Lower lobe of right lung (tissue), 2 donors: ENCODE measurements at regions not wholly inside any gene's neighbourhood (a gene's known extent, or its start where the extent isn't known, plus 50 kb on each side); places are given as distances from the start of the nearest gene placed in this dataset.

Experiments
- ATAC-seq, 2 donors: fragments of 200-7000 bp; cut with Tn5 transposase; one replicate each; pipeline ENCODE4 v1.9.1; 2020 to 2022; ENCODE audit warnings: mild to moderate bottlenecking in 2 of 2, moderate library complexity in 2 of 2
- DNase-seq: peaks from one replicate; pipeline ENCODE4 v3.0.0-alpha.2; 2020
- H3K27ac ChIP-seq: fragments of 200-600 bp; one replicate; pipeline ENCODE4 v1.8.0; 2022
- H3K27me3 ChIP-seq: fragments of 200-600 bp; one replicate; pipeline ENCODE4 v1.8.0; 2022; ENCODE audit warnings: low read depth
- H3K36me3 ChIP-seq: fragments of 200-600 bp; one replicate; pipeline ENCODE4 v1.8.0; 2022; ENCODE audit warnings: mild to moderate bottlenecking
- H3K4me1 ChIP-seq: fragments of 200-600 bp; one replicate; pipeline ENCODE4 v1.8.0; 2022
- H3K4me3 ChIP-seq: fragments of 200-600 bp; one replicate; pipeline ENCODE4 v1.8.0; 2022; ENCODE audit warnings: mild to moderate bottlenecking
- H3K9me3 ChIP-seq: fragments of 200-600 bp; one replicate; pipeline ENCODE4 v1.8.0; 2022
- intact Hi-C: fragments of 100-400 bp; cut with DNase I; formaldehyde crosslinking; loops from one replicate; pipeline ENCODE4 v1.11.0; 2022
- TF ChIP-seq, protein P1 (sequence below): fragments of 200-600 bp; IDR thresholded peaks from one replicate; pipeline ENCODE4 v1.8.0; 2022; ENCODE audit warnings: antibody characterized with exemption, mild to moderate bottlenecking
- donor health status: DM: no; HTN: yes; CAD: no; lungs with severe emphysema.

DNA sequence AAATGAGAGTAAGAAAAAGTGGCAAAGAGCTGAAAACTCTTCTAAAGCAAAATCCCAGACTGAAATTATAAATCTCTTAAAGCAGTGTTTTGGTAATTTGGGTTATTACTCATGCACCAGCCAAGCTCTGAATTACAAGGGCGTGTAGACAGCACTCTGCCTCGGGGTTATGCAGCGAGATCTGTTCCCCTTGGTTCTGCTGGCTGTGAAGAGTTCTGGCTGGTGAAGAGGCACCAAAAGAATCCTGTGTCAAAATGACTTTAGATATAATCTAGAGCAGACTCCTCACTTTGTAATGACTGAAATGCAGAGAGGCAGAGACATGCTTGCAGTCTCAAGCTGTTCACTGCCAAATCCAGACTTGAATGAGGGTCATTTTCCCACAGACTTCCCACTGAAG lies 461.8 kb upstream of the CXADR start:
- DNase-seq = no peak

DNA sequence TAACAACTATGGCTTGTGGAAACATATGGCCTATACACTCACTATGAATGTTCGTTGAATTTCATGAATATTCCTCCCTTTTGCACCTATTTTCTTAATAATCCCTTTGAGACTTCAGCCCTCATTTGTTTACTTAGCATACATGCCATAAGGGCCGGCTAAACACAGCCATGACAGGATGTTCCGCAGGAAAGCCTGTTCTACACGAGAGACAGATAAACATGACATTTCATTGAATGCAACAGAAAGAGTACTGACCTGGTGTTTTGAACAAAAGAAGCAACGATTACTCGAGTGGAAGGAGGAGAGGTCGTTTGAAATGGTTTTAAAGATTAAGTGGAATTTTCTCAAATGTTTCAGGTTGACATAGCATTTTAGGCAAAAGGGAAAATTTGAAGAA lies 459.5 kb upstream of the CXADR start:
- Histone ChIP-seq H3K27ac (no peak overlapping the region), H3K36me3 (no peaks in the 10 kb centered on the region), H3K27me3 (no peaks in the 10 kb centered on the region), H3K4me3 (no peak overlapping the region), H3K9me3 (no peaks in the 10 kb centered on the region), H3K4me1 (no peaks in the 10 kb centered on the region)
- DNase-seq (no peak), ATAC-seq (no peak)
- TF ChIP-seq, protein P1, sequence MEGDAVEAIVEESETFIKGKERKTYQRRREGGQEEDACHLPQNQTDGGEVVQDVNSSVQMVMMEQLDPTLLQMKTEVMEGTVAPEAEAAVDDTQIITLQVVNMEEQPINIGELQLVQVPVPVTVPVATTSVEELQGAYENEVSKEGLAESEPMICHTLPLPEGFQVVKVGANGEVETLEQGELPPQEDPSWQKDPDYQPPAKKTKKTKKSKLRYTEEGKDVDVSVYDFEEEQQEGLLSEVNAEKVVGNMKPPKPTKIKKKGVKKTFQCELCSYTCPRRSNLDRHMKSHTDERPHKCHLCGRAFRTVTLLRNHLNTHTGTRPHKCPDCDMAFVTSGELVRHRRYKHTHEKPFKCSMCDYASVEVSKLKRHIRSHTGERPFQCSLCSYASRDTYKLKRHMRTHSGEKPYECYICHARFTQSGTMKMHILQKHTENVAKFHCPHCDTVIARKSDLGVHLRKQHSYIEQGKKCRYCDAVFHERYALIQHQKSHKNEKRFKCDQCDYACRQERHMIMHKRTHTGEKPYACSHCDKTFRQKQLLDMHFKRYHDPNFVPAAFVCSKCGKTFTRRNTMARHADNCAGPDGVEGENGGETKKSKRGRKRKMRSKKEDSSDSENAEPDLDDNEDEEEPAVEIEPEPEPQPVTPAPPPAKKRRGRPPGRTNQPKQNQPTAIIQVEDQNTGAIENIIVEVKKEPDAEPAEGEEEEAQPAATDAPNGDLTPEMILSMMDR = no peak
- intact Hi-C loops = no loop called here

More for the DNA sequence above, 461.8 kb upstream of the CXADR start:
- H3K36me3 ChIP-seq = no peaks in the 10 kb centered on the region
- no peaks in the 10 kb centered on the region for H3K4me1 ChIP-seq
- H3K27ac ChIP-seq = no peak overlapping the region
- intact Hi-C loops = no loop called here
- H3K27me3 ChIP-seq = no peaks in the 10 kb centered on the region
- TF ChIP-seq, protein P1 = no peak
- H3K9me3 ChIP-seq = no peaks in the 10 kb centered on the region
- ATAC-seq = no peak
- H3K4me3 ChIP-seq = no peak overlapping the region

DNA sequence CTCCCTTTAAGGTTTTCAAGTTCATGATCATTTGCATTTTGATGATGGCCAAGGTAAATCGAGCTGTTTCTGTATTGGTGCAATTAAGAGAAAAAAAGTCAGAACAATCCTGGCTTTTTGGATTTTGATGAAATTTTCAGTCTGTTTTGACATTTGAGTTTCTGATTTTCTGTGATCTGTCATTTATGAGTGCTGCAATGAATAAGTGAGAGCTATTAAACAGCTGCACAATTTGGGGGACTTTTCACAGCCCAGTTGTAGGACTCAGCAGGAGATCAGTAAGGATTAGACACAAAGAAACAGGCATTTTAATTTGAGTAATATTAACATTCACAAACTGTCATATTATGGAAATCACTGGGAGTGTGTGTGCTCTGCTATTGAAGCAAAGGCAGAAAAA lies 452.9 kb upstream of the CXADR start:
- H3K27ac ChIP-seq = no peak overlapping the region
- intact Hi-C loops = no loop called here
- no peaks in the 10 kb centered on the region for H3K4me1 ChIP-seq
- H3K27me3 ChIP-seq = no peaks in the 10 kb centered on the region
- H3K9me3 ChIP-seq = no peaks in the 10 kb centered on the region
- TF ChIP-seq, protein P1 = no peak
- H3K36me3 ChIP-seq = no peaks in the 10 kb centered on the region
- DNase-seq (no peak), ATAC-seq (no peak)
- no peak overlapping the region for H3K4me3 ChIP-seq

DNA sequence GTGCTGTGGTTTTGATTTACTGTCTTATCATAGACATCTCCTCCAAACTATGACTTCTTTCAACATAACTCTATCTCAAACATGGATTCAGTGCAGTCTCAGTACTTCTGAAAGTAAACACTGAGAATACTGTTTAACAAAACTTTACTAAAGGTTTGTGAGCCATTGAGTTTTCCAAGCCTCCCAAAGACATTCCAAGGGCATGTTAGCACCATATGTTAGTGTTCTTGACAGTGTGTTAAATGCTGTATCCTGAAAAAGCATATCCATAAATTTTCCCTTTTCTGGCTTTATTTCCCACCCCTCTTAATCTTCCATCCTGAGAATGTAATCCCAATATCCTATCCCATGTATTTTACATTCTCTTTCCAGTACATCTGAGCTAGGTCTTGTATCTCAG lies 446.8 kb upstream of the CXADR start:
- intact Hi-C loops = no loop called here

DNA sequence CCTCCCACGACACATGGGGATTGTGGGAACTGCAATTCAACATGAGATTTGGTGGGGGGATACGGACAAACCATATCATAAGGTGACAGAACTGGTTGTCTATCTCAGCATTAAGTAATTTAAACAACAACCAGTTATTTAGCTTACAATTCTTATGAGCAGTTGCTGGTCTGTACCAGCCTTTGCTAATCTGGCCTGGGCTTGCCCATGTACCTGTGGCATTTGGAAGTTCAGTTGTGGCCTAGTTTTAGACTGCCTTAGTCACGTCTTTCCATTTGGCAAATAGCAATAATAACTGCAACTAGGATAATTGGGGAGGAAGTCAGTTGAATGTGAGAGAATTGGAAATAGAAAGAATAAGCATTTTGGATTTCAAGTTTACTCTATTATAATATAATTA lies 441.8 kb upstream of the CXADR start:
- no peak overlapping the region for H3K27ac ChIP-seq
- no peak overlapping the region for H3K4me3 ChIP-seq
- H3K4me1 ChIP-seq = no peaks in the 10 kb centered on the region
- intact Hi-C loops = no loop called here
- H3K27me3 ChIP-seq = no peaks in the 10 kb centered on the region
- ATAC-seq (no peak), DNase-seq (no peak)
- TF ChIP-seq, protein P1 = no peak
- no peaks in the 10 kb centered on the region for H3K9me3 ChIP-seq
- H3K36me3 ChIP-seq = no peaks in the 10 kb centered on the region

More for the DNA sequence above, 446.8 kb upstream of the CXADR start:
- no peak for DNase-seq
- Histone ChIP-seq H3K9me3 (no peaks in the 10 kb centered on the region), H3K4me1 (no peaks in the 10 kb centered on the region), H3K4me3 (no peak overlapping the region), H3K27ac (no peak overlapping the region), H3K36me3 (no peaks in the 10 kb centered on the region), H3K27me3 (no peaks in the 10 kb centered on the region)
- TF ChIP-seq, protein P1 = no peak
- ATAC-seq = no peak

DNA sequence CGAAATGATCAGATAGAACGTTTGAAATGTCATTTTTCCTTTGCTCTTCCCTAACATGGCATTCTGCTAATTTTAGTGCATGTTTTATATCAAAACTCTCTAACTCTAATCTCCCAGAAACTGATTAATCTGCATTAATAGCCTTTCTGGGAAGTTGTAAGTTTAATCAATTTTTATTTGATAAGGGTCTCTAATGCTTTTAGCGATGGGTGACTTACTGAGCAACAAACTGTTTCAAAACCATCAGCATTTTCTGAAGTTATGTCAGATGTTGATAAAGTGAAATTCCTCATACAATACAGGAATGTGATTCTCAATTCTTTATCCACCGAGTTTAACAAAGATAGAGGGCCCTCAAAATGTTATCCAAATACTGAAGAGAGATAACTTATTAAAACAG lies 431.6 kb upstream of the CXADR start:
- TF ChIP-seq, protein P1 = no peak
- Histone ChIP-seq H3K27me3 (no peaks in the 10 kb centered on the region), H3K9me3 (no peaks in the 10 kb centered on the region), H3K36me3 (no peaks in the 10 kb centered on the region), H3K4me3 (no peak overlapping the region), H3K27ac (no peak overlapping the region), H3K4me1 (no peaks in the 10 kb centered on the region)
- no peak for DNase-seq
- ATAC-seq = no peak
- intact Hi-C loops = no loop called here
